Gastrocnemius medialis (tissue), 4 donors: ENCODE measurements at regions not wholly inside any gene's neighbourhood (a gene's known extent, or its start where the extent isn't known, plus 50 kb on each side); places are given as distances from the start of the nearest gene placed in this dataset.

Experiments used
- CTCF ChIP-seq, 5 experiments: fragments of 450-650 bp in 3 of 5; fragments of 200-600 bp in 2 of 5; sonication (generic) in 2 of 5; IDR thresholded peaks in 4 of 5; conservative IDR thresholded peaks in 1 of 5; 1 replicate in 4 of 5; 2 replicates in 1 of 5; pipeline ENCODE4 v1.5.1; 2016 to 2019; ENCODE audit warnings: antibody characterized with exemption in 5 of 5, mild to moderate bottlenecking in 3 of 5, moderate library complexity in 3 of 5
- POLR2A ChIP-seq, 2 donors: fragments of 450-650 bp; IDR thresholded peaks; one replicate each; pipeline ENCODE4 v1.6.1; 2017; ENCODE audit warnings: antibody characterized with exemption in 2 of 2, mild to moderate bottlenecking in 2 of 2, moderate library complexity in 2 of 2

DNA sequence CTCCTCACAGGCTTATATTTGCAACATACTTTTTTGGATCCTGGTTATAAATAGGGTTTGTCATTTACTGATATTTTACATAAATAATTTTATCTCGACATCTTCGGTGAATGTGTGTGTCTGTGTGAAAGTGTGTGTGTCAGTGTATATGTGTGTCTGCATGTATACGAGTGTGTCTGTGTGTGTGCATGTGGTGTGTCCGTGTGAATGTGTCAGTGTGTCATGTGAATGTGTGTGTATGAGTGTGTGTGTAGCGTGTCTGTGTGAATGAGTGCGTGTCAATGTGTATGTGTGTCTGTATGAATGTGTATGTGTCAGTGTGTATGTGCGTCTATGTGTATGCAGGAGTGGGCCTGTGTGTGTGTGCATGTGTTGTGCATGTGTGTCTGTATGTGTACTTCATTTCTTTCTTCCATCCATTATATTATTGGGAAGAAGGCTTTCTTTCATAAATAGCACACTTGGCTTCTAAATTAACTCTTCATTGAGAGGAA lies 161.6 kb downstream of the ST6GAL2 start:
- TF ChIP-seq POLR2A (IDR thresholded peaks at IDR 0.05) (no peak), CTCF (IDR thresholded peaks at IDR 0.05 in 4 of 5, conservative IDR thresholded peaks at IDR 0.05 in 1 of 5) (no peak)
